Peyer's patch (tissue), 4 donors: ENCODE measurements at regions not wholly inside any gene's neighbourhood (a gene's known extent, or its start where the extent isn't known, plus 50 kb on each side); places are given as distances from the start of the nearest gene placed in this dataset.

Experiments used
- DNase-seq, 3 donors: peaks; one replicate each; pipeline ENCODE4 v3.0.0-alpha.2; 2017 to 2019
- H3K27ac ChIP-seq, 4 donors: fragments of 200-600 bp; sonication (generic); one replicate each; pipeline ENCODE4 v1.5.1; 2016 to 2019
- H3K27me3 ChIP-seq, 2 donors: fragments of 200-600 bp; sonication (generic); one replicate each; pipeline ENCODE4 v1.5.1; 2019
- H3K36me3 ChIP-seq, 3 donors: fragments of 200-600 bp; sonication (generic); one replicate each; pipeline ENCODE4 v1.5.1; 2016 to 2019
- H3K4me1 ChIP-seq, 4 donors: fragments of 200-600 bp; sonication (generic); one replicate each; pipeline ENCODE4 v1.5.1; 2016 to 2019
- H3K4me3 ChIP-seq, 4 donors: fragments of 200-600 bp; sonication (generic); 1 replicate in 3 of 4; 2 replicates in 1 of 4; pipeline ENCODE4 v1.5.1; 2016 to 2019; ENCODE audit warnings: mild to moderate bottlenecking in 1 of 4
- H3K9me3 ChIP-seq, 4 donors: fragments of 200-600 bp; sonication (generic); one replicate each; pipeline ENCODE4 v1.5.1; 2016 to 2019; ENCODE audit warnings: mild to moderate bottlenecking in 1 of 4
- POLR2A ChIP-seq, 2 donors: fragments of 450-650 bp; IDR thresholded peaks; one replicate each; pipeline ENCODE4 v1.5.1; 2017; ENCODE audit warnings: antibody characterized with exemption in 2 of 2, mild to moderate bottlenecking in 2 of 2, moderate library complexity in 2 of 2
- TF ChIP-seq, protein P1 (sequence below), 6 experiments: fragments of 450-650 bp in 4 of 6; fragments of 200-600 bp in 2 of 6; sonication (generic) in 1 of 6; IDR thresholded peaks; one replicate each; pipeline ENCODE4 v1.5.1; 2017 to 2019; ENCODE audit warnings: antibody characterized with exemption in 6 of 6, mild to moderate bottlenecking in 3 of 6, moderate library complexity in 1 of 6

GRCh38 chr4:100954046-100954445, 393.3 kb downstream of the PPP3CA start:
- Histone ChIP-seq H3K27me3 (no peaks in the 10 kb centered on the region), H3K9me3 (no peaks in the 10 kb centered on the region), H3K4me1 (no peaks in the 10 kb centered on the region), H3K36me3 (no peaks in the 10 kb centered on the region), H3K4me3 (no peak overlapping the region), H3K27ac (no peak overlapping the region)
- TF ChIP-seq POLR2A (IDR thresholded peaks at IDR 0.05): no peak
- TF ChIP-seq, protein P1, sequence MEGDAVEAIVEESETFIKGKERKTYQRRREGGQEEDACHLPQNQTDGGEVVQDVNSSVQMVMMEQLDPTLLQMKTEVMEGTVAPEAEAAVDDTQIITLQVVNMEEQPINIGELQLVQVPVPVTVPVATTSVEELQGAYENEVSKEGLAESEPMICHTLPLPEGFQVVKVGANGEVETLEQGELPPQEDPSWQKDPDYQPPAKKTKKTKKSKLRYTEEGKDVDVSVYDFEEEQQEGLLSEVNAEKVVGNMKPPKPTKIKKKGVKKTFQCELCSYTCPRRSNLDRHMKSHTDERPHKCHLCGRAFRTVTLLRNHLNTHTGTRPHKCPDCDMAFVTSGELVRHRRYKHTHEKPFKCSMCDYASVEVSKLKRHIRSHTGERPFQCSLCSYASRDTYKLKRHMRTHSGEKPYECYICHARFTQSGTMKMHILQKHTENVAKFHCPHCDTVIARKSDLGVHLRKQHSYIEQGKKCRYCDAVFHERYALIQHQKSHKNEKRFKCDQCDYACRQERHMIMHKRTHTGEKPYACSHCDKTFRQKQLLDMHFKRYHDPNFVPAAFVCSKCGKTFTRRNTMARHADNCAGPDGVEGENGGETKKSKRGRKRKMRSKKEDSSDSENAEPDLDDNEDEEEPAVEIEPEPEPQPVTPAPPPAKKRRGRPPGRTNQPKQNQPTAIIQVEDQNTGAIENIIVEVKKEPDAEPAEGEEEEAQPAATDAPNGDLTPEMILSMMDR (IDR thresholded peaks at IDR 0.05): no peak
- no peak for DNase-seq

DNA sequence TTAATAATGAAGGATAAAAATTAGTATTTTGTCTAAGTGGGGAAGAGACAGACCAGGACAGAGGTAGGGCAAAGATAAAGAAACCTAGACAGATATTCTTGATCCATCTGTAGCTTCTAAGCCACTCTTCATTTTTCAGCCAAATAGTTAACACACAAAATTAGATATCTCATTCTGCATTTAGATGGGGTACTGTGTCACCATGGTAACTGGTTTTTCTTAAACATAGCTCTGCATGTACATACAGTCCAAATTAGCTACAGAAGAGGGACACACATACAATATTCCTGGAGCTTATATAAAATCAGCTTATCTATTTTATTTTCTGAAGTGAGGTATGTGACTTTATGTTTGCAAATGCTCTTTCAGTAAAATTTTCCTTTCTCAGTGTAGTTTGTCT, 393.7 kb downstream of the PPP3CA start:
- Histone ChIP-seq H3K36me3 (no peaks in the 10 kb centered on the region), H3K27ac (no peak overlapping the region), H3K27me3 (no peaks in the 10 kb centered on the region), H3K4me3 (no peak overlapping the region), H3K4me1 (no peaks in the 10 kb centered on the region), H3K9me3 (no peaks in the 10 kb centered on the region)
- TF ChIP-seq, protein P1 (IDR thresholded peaks at IDR 0.05): no peak
- DNase-seq: no peak

DNA sequence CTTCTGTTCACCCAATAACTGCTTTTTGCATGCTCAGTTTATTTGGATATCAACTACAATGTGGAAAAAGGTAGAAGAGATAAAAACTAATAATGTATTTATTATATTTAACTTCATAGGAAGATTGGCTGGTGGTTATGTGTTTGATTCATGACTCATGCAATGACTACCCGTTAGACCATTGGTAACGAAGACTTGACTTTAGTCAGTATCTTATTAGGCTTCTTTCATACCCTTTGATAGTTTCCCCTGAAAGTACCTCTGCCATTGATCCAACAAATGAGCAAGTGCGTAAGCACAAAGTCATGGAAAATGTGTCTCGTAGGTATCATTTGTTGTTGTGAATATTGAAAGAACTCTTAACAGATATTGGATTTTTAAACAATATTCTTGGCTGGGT, 394.7 kb downstream of the PPP3CA start:
- Histone ChIP-seq H3K27me3 (no peaks in the 10 kb centered on the region), H3K36me3 (no peaks in the 10 kb centered on the region), H3K4me1 (no peaks in the 10 kb centered on the region), H3K4me3 (no peak overlapping the region), H3K27ac (no peak overlapping the region), H3K9me3 (no peaks in the 10 kb centered on the region)
- no peak for DNase-seq
- TF ChIP-seq, protein P1 (IDR thresholded peaks at IDR 0.05): no peak
- no peak for TF ChIP-seq POLR2A (IDR thresholded peaks at IDR 0.05)

DNA sequence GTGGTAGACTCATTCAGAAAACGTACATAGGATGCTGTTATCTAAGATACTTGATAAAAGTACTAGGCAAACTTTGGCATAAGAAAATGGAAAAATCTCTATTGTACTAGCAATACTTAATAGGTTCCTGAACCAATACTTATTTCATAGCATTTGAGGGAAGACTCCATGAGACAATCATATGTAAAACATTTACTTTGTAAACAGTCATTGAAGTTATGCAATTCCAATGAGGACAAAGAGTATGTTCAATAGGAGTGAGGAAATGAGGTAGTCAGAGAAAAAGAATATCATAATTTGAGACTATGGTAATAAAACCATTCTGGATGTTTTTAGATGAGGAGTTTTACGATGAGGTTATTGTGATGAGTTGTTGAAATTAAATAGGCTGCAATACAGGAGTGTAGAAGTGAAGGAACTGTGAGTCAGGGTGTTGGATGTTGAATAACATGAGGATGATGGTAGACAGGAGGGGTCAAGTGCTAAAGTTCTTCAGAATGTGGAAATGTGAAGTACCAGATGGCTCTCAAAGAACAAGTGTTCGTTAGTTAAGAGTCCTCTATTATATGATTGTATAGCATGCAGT, 397.9 kb downstream of the PPP3CA start:
- H3K27ac ChIP-seq: no peak overlapping the region
- TF ChIP-seq, protein P1 (IDR thresholded peaks at IDR 0.05): no peak
- H3K9me3 ChIP-seq: no peaks in the 10 kb centered on the region
- DNase-seq: no peak
- no peaks in the 10 kb centered on the region for H3K27me3 ChIP-seq
- no peaks in the 10 kb centered on the region for H3K36me3 ChIP-seq
- no peak overlapping the region for H3K4me3 ChIP-seq
- no peaks in the 10 kb centered on the region for H3K4me1 ChIP-seq

DNA sequence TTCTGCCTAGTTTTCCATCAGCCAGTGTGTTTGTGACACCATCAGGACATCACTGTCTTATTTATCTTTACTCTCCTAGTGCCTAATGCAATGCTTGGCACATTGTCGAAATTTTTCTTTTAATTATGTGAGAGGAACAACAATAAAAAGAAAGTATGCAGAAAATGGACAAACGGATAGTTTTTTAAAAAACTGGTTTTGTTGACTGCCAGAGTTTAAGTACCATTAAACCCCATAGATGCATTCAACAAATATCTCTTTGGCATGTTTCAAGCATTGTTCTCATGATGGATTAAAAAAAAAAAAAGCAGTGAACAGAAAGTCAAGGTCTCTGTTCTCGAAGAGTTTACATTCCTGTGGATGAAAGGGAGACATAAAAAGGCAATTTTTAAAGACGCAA, 398.4 kb downstream of the PPP3CA start:
- no peaks in the 10 kb centered on the region for H3K4me1 ChIP-seq
- H3K27me3 ChIP-seq: no peaks in the 10 kb centered on the region
- H3K9me3 ChIP-seq: no peaks in the 10 kb centered on the region
- no peak overlapping the region for H3K27ac ChIP-seq
- H3K4me3 ChIP-seq: no peak overlapping the region
- DNase-seq: no peak
- TF ChIP-seq, protein P1 (IDR thresholded peaks at IDR 0.05): no peak
- no peak for TF ChIP-seq POLR2A (IDR thresholded peaks at IDR 0.05)
- H3K36me3 ChIP-seq: no peaks in the 10 kb centered on the region

DNA sequence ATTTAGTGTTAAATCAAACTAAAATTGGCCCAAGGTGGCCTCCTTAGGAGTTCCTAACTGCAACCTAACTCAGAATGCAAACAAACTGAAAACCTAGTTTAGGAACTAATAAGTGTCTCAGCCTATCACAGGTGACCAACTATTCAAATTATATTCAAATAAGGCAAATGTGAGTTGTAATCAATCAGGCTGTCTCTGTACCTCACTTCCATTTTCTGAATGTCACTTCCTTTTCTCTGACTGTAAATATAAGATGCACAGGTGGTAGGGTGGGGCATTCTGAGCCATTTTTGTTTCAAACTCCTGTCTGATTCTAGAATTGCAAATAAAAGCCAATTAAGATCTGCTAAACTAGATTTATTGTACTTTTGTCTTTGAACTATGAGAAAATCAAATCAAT, 401.5 kb downstream of the PPP3CA start:
- no peak overlapping the region for H3K27ac ChIP-seq
- H3K9me3 ChIP-seq: no peaks in the 10 kb centered on the region
- TF ChIP-seq, protein P1 (IDR thresholded peaks at IDR 0.05): no peak
- no peak for TF ChIP-seq POLR2A (IDR thresholded peaks at IDR 0.05)
- no peak overlapping the region for H3K4me3 ChIP-seq
- no peaks in the 10 kb centered on the region for H3K27me3 ChIP-seq
- no peak for DNase-seq
- no peaks in the 10 kb centered on the region for H3K36me3 ChIP-seq
- no peaks in the 10 kb centered on the region for H3K4me1 ChIP-seq
